ENCODE measurements at regions not wholly inside any gene's neighbourhood (a gene's known extent, or its start where the extent isn't known, plus 50 kb on each side); places are given as distances from the start of the nearest gene placed in this dataset.

DNA sequence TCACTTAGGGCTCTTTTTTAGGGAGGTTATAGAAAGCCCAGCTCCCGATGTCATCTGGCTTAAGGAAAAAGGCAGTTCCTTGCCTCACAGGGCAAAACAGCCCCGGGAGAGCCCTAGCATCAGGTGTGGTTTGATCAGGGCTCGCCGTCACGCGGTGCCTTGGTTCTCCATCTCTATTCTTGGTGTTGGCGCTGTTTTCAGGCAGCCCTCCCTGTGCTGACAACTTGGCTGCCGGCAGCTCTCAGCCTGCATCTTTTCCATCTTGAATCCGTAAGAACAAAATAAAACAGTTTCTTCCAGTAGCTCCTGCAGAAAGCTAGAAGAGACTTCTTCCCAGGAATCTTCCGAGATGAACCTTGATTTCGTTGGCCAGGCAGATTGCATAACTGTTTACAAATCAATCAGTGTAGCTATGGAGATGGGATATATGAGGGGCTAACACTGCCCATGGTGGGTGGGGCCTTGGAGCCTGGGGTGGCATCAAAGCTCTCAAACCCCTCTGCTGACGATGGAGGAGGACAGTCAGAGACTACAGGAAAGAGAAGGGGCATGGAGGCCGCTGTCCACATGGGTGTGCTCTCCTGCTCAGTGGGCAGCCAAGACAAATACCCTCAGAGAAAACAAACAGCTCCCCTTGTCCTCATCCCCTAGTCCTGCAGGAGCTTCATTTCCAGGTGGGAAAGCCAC, 370.7 kb upstream of the C1orf174 start:
- H3K36me3 ChIP-seq, result no peaks in the 10 kb centered on the region
- intact Hi-C loops (cut with DNase I), result no loop called here
- TF ChIP-seq, protein P1, sequence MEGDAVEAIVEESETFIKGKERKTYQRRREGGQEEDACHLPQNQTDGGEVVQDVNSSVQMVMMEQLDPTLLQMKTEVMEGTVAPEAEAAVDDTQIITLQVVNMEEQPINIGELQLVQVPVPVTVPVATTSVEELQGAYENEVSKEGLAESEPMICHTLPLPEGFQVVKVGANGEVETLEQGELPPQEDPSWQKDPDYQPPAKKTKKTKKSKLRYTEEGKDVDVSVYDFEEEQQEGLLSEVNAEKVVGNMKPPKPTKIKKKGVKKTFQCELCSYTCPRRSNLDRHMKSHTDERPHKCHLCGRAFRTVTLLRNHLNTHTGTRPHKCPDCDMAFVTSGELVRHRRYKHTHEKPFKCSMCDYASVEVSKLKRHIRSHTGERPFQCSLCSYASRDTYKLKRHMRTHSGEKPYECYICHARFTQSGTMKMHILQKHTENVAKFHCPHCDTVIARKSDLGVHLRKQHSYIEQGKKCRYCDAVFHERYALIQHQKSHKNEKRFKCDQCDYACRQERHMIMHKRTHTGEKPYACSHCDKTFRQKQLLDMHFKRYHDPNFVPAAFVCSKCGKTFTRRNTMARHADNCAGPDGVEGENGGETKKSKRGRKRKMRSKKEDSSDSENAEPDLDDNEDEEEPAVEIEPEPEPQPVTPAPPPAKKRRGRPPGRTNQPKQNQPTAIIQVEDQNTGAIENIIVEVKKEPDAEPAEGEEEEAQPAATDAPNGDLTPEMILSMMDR (IDR thresholded peaks at IDR 0.05), result no peak
- no peak for TF ChIP-seq POLR2A (IDR thresholded peaks at IDR 0.05)
- 82 to 83% methylated on average over 13 of the region's 13 CpGs for WGBS, 2 donors
- no peak for DNase-seq
- H3K27ac ChIP-seq, result no peak overlapping the region
- H3K4me3 ChIP-seq (replicated peaks in 1 of 3), result no peak overlapping the region
- no peaks in the 10 kb centered on the region for H3K4me1 ChIP-seq
- H3K9me3 ChIP-seq, result no peaks in the 10 kb centered on the region
- no peaks in the 10 kb centered on the region for H3K27me3 ChIP-seq

DNA sequence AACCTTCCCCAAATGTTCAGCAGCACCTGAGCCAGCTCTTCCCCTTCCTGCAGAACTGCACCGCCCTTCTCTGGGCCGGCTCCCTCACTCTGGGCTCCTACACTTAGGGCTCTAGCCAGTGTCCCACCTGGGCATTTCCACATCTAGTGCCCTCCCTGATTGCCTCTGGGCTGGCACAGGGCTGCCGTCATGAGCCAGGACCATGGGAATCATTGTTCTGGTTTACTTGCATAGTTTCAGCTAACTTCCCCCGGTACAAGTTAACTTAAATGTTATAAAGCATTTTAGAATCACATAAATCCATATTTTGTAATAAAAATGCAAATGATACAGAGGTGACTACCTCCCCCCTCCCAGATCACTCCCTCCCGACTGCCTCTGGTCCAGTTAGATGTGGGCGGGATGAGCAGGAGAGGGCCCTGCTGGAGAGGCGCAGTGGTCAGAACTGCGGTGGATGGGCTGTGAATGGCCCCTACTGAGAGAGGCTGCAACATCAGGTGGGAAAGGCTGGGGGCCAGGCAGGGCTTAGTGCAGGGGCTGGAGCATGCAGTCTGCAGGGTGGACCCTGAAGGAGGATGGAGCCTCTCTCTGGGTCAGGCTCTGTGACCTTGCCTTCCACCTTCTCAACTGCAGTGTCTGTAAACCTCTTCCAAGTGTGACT, 371.4 kb upstream of the C1orf174 start:
- H3K4me1 ChIP-seq, result no peaks in the 10 kb centered on the region
- no peaks in the 10 kb centered on the region for H3K9me3 ChIP-seq
- H3K27me3 ChIP-seq, result no peaks in the 10 kb centered on the region
- TF ChIP-seq POLR2A (IDR thresholded peaks at IDR 0.05), result no peak
- TF ChIP-seq, protein P1 (IDR thresholded peaks at IDR 0.05), result no peak
- 71 to 73% methylated on average over 8 of the region's 8 CpGs for WGBS, 2 donors
- no peak overlapping the region for H3K4me3 ChIP-seq (replicated peaks in 1 of 3)
- DNase-seq, result no peak
- no peak overlapping the region for H3K27ac ChIP-seq
- no peaks in the 10 kb centered on the region for H3K36me3 ChIP-seq
- intact Hi-C loops (cut with DNase I), result no loop called here

DNA sequence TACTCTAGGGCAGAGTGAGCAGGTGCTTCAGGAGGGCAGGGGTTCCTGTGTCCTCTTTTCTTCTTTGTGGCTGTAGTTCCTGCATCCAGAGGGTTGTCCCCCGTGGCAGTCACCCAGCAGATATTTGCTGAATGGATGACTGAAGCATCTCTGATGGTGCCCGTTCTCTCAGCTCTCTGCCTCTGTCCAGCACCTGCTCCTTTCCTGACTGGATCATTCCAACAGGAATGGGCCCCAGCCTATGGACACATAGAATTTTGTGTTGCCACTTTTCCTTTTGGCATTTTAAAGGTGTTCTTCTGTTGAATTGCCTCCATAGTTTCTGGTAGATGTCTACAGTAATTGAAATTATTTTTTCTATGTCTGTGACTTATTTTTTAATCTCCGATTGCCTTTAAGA, 372.5 kb upstream of the C1orf174 start:
- H3K9me3 ChIP-seq, result no peaks in the 10 kb centered on the region
- DNase-seq, result no peak
- intact Hi-C loops (cut with DNase I), result no loop called here
- no peak overlapping the region for H3K27ac ChIP-seq
- no peaks in the 10 kb centered on the region for H3K27me3 ChIP-seq
- no peaks in the 10 kb centered on the region for H3K4me1 ChIP-seq
- no peak for TF ChIP-seq POLR2A (IDR thresholded peaks at IDR 0.05)
- TF ChIP-seq, protein P1 (IDR thresholded peaks at IDR 0.05), result no peak
- WGBS, 2 donors, result 49 to 51% methylated on average over 3 of the region's 3 CpGs
- H3K36me3 ChIP-seq, result no peaks in the 10 kb centered on the region
- no peak overlapping the region for H3K4me3 ChIP-seq (replicated peaks in 1 of 3)

DNA sequence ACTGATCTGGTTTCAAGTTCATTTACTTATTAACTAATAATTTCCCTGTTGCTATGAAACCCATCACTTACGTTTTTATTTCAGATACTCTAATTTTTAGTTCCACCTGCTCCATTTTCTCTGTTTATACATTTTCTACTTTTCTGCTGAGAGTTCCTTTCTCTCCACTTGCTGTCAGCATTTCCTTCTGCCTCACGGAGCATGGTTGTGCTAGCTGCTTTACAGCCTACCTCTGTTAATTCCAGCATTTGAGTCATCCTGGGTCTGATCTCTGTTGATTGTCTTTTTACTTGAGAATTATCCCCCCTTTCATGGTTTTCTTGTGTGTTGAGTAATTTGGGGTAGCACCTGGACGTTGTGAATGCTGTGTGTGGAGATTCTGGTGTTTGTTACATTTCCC, 373.2 kb upstream of the C1orf174 start:
- 58 to 59% methylated on average over 3 of the region's 3 CpGs for WGBS, 2 donors
- Histone ChIP-seq H3K4me3 (replicated peaks in 1 of 3) (no peak overlapping the region), H3K27ac (no peak overlapping the region), H3K4me1 (no peaks in the 10 kb centered on the region), H3K36me3 (no peaks in the 10 kb centered on the region), H3K27me3 (no peaks in the 10 kb centered on the region), H3K9me3 (no peaks in the 10 kb centered on the region)
- intact Hi-C loops (cut with DNase I), result no loop called here
- TF ChIP-seq, protein P1 (IDR thresholded peaks at IDR 0.05), result no peak
- no peak for TF ChIP-seq POLR2A (IDR thresholded peaks at IDR 0.05)
- no peak for DNase-seq

DNA sequence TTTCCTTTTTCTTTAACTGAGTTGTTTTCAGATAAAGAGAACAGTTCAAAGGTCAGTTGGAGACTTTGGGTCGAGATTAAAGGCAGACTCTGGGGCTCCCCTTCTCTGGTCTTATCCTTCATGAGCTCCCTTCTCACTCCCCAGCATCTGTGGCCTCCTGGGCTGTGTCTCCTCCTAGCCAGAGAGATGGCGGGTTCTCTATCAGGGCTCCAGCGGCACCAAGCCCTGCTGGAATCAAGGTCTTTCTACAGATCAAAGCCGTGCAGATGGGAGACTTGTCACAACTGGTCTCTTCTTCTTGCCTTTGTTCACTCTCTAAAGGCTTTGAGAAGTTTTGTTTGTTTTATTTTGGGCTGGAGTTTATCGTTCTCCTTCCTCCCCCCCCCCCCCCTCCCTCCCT, 373.7 kb upstream of the C1orf174 start:
- intact Hi-C loops (cut with DNase I), result no loop called here
- no peaks in the 10 kb centered on the region for H3K27me3 ChIP-seq
- WGBS, 2 donors, result 55 to 56% methylated on average over 5 of the region's 5 CpGs
- no peaks in the 10 kb centered on the region for H3K4me1 ChIP-seq
- no peak for DNase-seq
- no peak overlapping the region for H3K27ac ChIP-seq
- H3K9me3 ChIP-seq, result no peaks in the 10 kb centered on the region
- H3K36me3 ChIP-seq, result no peaks in the 10 kb centered on the region
- TF ChIP-seq, protein P1 (IDR thresholded peaks at IDR 0.05), result no peak
- no peak for TF ChIP-seq POLR2A (IDR thresholded peaks at IDR 0.05)
- H3K4me3 ChIP-seq (replicated peaks in 1 of 3), result no peak overlapping the region

Measured in thyroid gland (tissue), 4 donors.